HG03354 (cell line): ENCODE measurements at regions not wholly inside any gene's neighbourhood (a gene's known extent, or its start where the extent isn't known, plus 50 kb on each side); places are given as distances from the start of the nearest gene placed in this dataset.
A peak's percentile ranks its signal among the peaks of the same experiment; 100 is the strongest.
"Not testable (repeated sequence)": the region's sequence is repeated elsewhere in the genome, so short reads cannot be mapped to it uniquely, and the experiment has no call there.

ENCODE experiments used
- ATAC-seq: cut with Tn5 transposase; IDR thresholded peaks from one replicate; pipeline ENCODE4 v1.9.1; 2021; ENCODE audit warnings: mild to moderate bottlenecking; ENCODE audit not compliant: unreplicated experiment, poor library complexity, severe bottlenecking

DNA sequence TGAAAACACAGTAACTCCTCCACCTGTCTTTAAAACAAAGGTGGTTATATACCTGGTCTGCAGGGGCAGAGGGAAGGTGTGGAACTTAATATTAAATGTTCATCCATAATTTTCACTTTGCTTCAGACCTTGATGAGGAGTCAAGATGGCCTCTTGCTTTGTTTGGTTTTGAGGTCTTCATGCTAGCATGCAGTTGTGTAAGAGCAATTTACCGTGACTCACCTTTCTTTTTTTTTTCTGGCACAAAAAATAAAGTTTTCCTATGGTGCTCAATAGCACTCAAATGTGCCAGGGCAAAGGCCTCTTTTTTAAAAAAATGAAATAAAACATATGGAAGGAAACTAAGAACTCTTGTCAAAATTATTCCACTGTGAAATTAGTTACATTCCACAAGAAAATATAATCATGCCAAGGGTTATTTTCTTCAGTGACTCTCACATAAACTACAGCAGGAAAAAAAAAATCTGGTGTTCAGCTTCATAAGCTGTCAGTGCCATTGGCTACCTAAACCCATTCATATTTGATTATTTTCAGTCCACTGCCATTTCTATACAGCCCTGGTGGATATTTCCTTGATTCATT, 128.2 kb downstream of the SLC7A11 start:
- peak; percentile 40 for ATAC-seq

DNA sequence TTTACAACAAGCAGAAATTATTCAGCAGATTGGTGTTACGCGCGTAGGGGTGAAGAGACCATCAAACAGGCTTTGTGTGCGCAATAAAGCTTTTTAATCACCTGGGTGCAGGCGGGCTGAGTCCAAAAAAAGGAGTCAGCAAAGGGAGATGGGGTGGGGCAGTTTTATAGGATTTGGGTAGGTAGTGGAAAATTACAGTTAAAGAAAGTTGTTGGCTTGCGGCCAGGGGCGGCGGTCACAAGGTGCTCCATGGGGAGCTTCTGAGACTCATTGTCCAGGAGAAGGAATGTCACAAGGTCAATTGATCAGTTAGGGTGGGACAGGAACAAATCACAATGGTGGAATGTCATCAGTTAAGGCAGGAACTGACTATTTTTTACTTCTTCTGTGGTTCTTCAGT, 129.3 kb downstream of the SLC7A11 start:
- not testable (repeated sequence) for ATAC-seq

DNA sequence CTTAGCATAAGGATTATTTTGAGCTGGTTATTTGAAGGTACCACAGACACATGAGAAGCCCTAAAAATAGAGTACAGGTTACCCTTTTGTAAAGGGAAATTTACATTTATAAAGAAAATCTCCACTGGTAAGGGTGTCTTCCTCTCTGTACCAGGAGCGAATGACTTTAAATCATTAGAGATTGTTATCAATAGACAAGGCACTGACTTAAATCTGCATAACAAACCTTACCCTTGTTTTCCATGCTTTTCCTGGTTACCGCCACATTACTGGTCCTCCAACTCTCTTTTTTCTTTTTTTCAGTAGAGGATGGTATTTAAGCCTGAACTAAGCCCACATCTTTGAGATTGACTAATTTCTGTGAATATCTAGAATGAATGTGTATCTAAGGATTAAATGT, 129.8 kb downstream of the SLC7A11 start:
- ATAC-seq = no peak

DNA sequence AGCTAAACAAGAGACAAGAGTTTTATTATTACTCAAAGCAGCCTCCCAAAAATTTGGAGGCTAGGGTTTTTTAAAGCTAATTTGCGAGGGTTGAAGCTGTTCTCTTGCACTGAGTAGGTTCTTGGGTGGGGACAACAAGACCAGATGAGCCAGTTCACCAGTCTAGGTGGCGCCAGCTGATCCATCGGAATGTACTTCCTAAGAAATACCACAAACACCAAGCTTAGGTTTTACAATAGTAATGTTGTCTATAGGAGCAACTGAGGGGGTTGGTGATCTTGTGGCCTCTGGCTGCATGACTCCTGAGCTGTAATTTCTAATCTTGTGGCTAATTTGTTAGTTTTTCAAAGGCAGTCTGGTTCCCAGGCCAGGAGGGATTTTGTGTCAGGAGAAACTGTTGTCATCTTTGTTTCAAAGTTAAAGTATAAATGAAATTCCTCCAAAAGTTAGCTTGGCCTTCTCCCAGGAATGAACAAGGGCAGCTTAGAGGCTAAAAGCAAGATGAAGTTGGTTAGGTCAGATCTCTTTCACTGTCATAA, 130.6 kb downstream of the SLC7A11 start:
- no peak for ATAC-seq

DNA sequence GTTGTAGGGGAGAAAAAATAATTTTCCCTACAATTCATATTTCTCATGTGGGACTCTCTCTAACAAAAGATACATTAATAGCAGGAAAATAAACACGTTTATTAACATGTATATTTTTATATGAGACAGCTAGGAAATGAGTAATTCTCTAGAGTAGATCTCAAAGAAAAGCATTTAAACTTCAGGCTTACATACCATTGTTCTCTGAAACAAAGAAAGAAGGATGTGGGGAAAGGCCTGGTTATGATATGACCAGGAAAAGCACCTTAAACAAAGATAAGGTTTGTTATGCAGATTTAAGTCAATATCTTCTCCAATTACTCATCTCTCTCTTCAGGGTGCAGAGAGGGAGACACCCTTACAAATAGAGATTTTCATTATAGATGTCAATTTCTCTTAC, 131.3 kb downstream of the SLC7A11 start:
- no peak for ATAC-seq

DNA sequence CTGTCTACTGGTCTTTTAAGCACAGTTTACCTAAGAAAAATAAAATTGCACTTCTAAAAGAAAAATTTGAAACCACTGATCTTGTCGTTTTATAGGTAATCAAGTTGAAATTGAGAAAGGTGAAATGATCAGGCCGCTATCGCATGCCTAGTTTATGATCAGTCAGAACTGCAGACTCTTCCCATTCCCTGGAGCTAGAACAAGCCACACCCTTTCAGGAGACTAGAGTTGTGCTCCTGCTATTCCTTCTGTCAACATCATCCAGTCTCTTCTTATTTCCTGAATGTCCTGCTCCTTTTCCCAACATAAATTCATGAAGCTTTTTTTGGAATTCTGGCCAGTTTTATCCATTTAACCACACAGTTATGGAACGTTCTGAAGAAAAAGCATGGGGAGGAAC, 135.1 kb downstream of the SLC7A11 start:
- no peak for ATAC-seq

DNA sequence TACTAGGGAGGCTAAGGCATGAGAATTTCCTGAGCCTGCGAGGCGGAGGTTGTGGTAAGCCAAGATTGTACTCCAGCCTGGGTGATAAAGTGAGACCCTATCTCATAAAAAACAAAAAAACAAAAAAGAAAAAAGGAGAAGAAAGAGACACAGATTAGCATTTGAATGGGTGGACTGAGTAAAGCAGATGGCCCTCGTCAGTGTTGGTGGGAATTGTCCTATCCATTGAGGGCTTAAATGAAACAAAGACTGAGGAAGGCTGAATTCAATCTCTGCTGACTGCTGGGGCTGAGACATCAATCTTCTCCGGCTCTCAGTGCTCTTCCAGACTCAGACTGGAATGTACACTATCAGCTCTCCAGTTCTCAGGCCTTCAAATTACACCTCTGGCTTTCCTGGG, 136.8 kb downstream of the SLC7A11 start:
- ATAC-seq = no peak

DNA sequence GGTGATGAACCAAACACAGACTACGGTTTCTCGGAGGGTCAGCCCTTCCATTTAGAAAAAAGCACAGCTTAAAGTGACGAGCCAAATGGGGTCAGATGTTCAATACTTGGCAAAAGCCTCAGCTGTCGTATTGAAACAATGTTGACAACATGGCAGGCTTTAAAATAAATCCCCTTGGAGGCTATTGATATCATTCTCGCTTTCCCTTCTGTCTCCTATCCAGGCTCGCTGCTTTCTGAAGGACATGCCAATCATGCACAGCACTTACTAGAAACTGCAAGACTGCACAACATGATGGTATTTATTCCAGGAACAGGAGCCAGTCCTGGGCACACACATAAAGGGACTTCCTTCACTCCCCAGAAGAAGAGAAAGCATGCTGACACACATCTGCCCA, 137.9 kb downstream of the SLC7A11 start:
- no peak for ATAC-seq

DNA sequence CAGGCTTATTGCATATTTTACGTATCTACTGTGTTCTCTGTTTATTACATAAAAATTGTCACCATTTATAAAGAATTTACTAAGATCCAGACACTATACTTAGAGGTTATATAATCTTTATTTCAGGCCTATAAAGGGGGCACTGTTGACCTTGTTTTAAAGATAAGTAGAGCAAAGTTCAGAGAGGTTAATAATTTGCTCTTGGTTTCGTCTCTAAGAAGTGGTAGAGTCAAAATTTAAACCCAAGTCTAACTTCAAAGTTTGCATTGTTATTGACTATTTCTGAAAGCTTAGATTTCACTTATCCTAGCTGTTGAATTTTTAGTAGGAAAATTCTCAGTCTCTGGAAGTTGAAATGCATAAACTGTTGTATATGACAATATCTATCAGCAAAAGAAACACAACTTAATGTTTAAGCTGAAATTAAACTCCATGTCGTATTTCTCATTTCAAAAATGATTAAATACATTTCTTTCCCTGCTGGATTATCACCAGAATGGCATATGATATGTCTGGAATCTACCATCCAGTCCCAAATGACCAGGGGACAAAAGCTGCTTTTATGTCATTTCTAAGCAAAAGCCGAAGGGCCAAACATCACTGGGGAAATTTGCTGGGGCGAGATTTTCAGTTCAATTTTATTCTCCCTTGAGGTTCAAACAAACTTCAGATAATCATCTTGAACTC, 138.4 kb downstream of the SLC7A11 start:
- ATAC-seq = peak; percentile 68

DNA sequence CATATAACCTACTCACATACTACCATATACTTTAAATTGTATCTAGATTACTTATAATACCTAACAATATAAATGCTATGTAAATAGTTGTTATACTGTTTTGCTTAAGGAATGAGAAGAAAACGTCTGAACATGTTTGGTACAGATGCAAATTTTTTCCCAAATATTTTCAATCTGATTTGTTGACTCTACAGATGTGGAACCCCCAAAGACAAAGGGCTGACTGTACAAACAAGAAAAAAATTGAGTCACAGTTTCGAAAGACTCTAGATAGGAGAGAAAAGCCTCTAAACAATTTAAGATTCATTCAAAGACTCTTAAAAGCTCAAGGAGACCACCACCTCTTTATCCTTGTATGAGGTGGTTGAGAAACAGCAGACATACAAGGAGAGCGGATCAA, 142.8 kb downstream of the SLC7A11 start:
- ATAC-seq = no peak

DNA sequence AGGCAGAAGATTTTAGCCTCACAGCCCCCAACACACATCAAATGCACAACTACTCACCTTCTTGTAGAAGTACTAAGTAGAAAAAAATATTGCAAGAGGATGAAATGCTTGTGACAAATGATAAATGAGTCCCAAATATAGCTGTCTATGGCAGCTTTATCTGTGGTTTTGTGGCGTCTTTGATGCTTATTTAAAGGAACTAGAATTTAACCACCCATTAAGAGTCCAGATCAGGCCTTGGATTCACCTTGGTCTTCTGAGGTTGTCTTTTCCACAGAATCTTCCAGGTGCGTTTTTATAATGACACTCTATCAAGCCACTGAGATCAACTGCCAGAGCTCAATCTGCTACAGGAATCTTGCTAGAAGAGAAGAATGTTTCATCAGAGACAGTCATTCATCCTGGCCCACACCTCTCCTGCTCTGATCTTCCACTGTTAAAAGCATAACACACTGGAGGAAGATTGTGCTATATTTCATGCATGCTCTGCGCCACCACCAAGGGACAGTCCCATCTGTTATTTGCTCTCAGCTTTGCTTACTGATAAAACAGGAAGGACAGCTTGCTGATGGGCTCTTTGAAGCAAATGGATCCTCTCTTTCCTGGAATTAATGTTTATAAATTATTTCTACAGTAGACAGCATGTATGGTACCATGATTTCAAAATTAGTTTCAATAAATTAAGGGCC, 144.1 kb downstream of the SLC7A11 start:
- ATAC-seq = no peak

DNA sequence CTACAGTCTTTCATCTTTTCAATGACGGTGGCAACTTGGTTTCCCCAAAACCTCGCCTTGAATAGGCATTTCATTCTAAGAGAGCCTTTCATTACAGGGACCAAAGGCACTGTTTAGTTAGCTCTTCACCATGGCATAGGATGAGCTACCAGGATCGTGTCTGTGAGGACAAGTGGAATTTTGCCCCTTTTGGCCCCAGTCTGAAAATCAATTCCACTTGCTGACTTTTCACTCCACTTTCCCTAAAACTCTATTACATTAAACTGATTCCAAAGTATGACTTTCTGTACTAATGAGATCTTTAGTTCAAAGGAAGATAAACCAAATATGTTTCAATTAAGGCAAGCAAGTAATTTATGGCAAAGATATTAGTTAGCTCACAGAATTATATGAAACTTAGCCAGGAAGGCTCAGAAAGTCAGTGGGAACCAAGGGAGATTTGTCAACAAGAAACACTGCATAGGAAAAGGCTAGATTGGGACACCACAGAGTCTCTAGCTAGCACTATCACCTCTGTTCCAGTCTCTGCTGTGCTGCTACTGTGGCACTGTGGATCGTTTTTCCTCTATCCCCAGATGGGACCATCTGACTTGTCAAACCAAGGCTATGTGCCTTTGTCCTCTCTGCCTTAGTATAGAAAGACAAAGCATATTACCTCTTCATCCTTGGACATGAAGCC, 145.6 kb downstream of the SLC7A11 start:
- ATAC-seq = no peak

DNA sequence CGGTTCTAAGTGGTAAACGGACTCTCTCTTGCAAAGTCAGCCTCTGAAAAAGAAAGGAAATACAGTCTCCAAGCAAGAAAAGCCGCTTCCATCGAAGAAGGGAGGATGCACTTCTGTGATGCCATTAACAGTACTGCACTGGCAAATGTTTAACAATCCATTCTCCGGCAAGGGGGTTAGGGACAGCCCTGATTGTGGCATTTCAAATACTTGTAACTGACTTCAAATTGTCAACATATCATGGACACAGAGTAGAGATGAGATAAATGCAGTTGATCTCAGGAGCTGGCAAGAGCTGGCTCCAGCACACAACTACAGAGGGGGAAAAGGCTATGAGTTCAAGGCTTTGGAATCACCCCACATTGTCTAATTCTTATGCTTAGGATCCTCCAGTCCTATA, 146.8 kb downstream of the SLC7A11 start:
- no peak for ATAC-seq

DNA sequence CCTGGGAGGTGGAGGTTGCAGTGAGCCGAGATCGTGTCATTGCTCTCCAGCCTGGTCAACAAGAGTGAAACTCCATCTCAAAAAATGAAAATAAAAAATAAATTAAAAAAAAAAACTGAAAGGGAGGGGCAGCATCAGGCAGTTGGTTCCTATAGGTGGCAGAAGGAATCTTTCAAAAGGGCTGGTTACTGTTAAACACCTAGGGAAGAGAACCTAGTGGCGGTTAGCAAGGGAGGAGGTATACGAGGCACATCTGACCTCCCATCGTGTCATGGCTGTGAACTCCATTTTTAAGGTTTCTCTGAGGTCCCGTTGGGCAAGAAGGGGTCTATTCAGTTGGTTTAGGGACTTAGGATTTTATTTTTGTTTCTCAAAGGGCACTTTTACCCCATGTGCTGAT, 150.1 kb downstream of the SLC7A11 start:
- ATAC-seq = no peak

DNA sequence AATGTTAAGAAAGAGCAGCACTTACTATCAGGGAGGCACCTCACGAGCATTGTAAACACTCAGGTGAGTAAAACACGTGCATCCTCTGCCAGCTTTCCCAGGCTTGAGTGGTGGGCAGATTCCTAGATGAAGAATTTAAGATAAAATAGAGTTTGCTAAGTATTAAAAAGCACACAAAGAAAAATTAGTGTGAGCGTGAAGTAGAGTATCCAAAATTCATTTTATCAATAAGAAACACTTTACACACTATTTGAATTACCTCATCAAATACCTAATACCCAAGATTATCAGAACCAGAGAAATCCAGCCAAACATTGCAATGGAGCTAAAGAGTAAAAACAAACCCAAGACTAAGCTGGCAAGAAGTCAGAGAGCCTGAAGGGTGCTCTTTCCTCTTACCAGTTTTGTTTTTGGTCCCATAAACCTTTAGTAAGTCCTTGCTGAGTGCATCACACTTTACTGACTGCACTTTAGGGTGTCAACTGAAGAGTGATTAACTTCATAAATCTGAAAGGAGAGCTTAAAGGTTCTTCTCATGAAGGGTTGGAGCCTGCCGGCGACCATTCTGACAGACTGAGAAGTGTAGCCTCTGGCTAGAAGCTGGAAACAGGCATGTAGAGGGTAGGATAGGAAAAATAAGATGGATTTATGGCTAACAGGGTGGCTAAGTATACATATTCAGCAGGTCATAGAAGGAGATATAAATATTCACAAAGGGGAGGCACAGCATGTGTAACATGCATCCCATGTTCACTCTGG, 151.1 kb downstream of the SLC7A11 start:
- no peak for ATAC-seq

DNA sequence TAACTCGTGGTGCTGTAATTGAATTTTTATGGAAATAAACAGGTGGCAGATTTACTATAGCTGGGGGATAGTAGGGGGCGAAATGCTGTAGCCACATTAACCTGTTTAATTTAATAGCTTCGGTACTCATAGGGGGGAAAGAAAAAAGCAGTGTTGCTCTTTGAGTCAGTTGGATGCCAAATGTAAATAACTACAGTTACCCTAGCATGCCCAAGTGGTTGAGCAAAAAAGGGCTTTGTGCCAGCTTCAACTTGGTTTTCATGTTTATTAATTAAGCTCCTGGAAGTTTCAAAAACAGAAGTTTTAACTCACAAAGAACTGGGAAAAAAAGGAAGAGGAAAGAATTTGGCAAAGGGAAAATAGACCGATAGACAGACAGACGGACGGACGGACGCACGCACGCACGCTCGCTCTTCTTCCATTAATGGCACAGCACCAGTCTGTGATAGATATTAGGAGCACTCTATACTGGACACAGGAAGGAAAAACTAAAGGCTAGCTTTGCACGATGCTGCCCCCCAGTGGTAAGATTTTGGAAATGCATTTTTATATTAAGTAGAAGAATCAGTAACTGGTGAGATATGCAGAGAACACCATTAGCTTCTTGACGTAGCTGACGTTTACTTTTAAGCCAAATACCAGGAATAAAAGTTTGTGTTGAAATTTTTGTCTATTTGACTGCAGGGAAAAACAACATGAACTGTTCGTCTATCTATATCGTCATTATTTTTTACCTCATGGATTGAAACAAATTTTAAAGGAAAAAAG, 151.8 kb downstream of the SLC7A11 start:
- peak; percentile 92 for ATAC-seq

DNA sequence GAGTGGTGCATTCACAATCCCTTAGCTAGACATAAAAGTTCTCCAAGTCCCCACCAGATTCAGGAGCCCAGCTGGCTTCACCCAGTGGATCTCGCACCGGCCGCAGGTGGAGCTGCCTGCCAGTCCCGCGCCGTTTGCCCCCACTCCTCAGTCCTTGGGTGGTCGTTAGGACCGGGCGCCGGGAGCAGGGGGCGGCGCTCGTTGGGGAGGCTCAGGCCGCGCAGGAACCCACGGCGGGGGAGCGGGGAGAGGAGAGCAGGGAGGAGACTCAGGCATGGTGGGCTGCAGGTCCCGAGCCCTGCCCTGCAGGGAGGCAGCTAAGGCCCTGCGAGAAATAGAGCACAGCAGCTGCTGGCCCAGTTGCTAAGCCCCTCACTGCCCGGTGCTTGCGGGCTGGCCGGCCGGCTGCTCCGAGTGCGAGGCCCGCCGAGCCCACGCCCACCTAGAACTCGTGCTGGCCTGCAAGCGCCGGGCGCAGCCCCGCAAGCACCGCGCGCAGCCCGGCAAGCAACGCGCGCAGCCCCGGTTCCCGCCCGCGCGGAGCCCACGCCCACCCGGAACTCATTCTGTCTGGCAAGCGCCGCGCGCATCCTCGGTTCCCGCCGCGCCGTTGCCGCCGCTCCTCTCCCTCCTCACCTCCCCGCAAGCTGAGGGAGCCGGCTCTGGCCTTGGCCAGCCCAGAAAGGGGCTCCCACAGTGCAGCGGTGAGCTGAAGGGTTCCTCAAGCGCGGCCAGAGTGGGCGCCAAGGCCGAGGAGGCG, 153.5 kb downstream of the SLC7A11 start:
- no peak for ATAC-seq

DNA sequence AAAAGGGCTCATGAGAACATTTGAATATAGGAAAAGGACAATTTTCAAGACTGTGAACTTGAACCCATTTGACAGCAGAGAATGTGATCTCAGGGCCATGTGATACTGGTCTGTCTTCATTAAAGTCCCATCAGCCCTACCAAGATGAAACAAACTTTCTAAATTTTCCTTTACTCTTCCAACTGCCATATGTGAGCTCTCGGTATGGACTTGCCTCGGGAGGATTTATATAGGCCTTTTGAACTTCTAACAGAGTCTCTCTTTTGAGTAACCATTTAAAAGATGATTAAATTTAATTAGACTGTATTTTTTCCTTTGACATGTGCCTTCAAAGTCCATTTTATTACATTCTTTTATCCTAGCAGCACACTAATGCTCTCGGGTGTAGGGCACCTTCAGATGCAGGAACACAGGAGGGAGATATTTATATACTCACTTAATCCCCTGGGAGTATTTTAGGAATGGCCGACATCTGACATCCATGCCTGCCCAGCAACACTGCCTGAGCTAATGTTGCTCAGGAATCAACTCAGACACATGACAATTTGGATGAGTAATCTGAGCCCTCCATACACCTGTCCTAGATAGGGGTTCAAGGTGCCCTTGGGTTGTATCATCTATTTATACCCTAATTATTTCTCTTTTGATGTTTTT, 155.0 kb downstream of the SLC7A11 start:
- no peak for ATAC-seq
